Natural killer cell (primary cell): ENCODE measurements at regions not wholly inside any gene's neighbourhood (a gene's known extent, or its start where the extent isn't known, plus 50 kb on each side); places are given as distances from the start of the nearest gene placed in this dataset.

ENCODE experiments used
- ATAC-seq, 3 donors: fragments of 150-1000 bp in 2 of 3; fragments of 200-7000 bp in 1 of 3; cut with Tn5 transposase; 1 replicate in 1 of 3; 2 replicates in 2 of 3; pipeline ENCODE4 v1.10.0; 2021; ENCODE audit warnings: mild to moderate bottlenecking in 2 of 3, moderate library complexity in 2 of 3
- DNase-seq, 2 donors: peaks; one replicate each; pipeline versions ENCODE4 v3.0.0 to v3.0.0-alpha.2; 2013 to 2021; ENCODE audit warnings: mixed read lengths in 1 of 2
- H3K27ac ChIP-seq: one replicate; pipeline ENCODE4 v1.5.1; 2013; ENCODE audit warnings: mild to moderate bottlenecking, low read length
- H3K27me3 ChIP-seq: one replicate; pipeline ENCODE4 v1.6.1; 2013; ENCODE audit warnings: low read length; ENCODE audit not compliant: control insufficient read depth, insufficient read depth
- H3K36me3 ChIP-seq: one replicate; pipeline ENCODE4 v1.6.1; 2013; ENCODE audit warnings: low read length; ENCODE audit not compliant: control insufficient read depth, insufficient read depth
- H3K4me1 ChIP-seq: one replicate; pipeline ENCODE4 v1.6.1; 2013; ENCODE audit warnings: low read length; ENCODE audit not compliant: control insufficient read depth, insufficient read depth
- H3K4me3 ChIP-seq: one replicate; pipeline ENCODE4 v1.5.1; 2013; ENCODE audit warnings: low read length
- H3K9me3 ChIP-seq: one replicate; pipeline ENCODE4 v1.6.1; 2013; ENCODE audit warnings: low read length; ENCODE audit not compliant: control insufficient read depth, insufficient read depth
- H3K27ac Mint-ChIP-seq, 2 donors: one replicate each; pipeline ENCODE4 v1.8.0; 2022; ENCODE audit warnings: mild to moderate bottlenecking in 2 of 2, mixed read lengths in 2 of 2, moderate library complexity in 1 of 2
- H3K27me3 Mint-ChIP-seq, 2 donors: one replicate each; pipeline ENCODE4 v1.8.0; 2022; ENCODE audit warnings: low read depth in 2 of 2, mixed read lengths in 2 of 2
- H3K36me3 Mint-ChIP-seq: one replicate; pipeline ENCODE4 v1.8.0; 2022; ENCODE audit warnings: mixed read lengths
- H3K4me1 Mint-ChIP-seq, 2 donors: one replicate each; pipeline ENCODE4 v1.8.0; 2022; ENCODE audit warnings: mixed read lengths in 2 of 2
- H3K4me3 Mint-ChIP-seq: one replicate; pipeline ENCODE4 v1.8.0; 2022; ENCODE audit warnings: mild to moderate bottlenecking, moderate library complexity, mixed read lengths
- H3K9me3 Mint-ChIP-seq, 2 donors: one replicate each; pipeline ENCODE4 v1.8.0; 2022; ENCODE audit warnings: mixed read lengths in 2 of 2
- CTCF ChIP-seq: fragments of 200-600 bp; IDR thresholded peaks from one replicate; pipeline ENCODE4 v1.8.0; 2022; ENCODE audit warnings: antibody characterized with exemption
- WGBS: methylation state at CpG from one replicate; pipeline ENCODE4 v1.1.7; 2013; ENCODE audit warnings: missing lambda C conversion rate; ENCODE audit not compliant: insufficient coverage; 5-methylcytosine and 5-hydroxymethylcytosine counted together
- intact Hi-C: fragments of 100-400 bp; cut with micrococcal nuclease; formaldehyde crosslinking; loops from one replicate; pipeline ENCODE4 v1.14.2; 2022

GRCh38 chr2:217749008-217749407 lies 253.8 kb downstream of the TNS1 start:
- Histone ChIP-seq H3K4me1 (no peaks in the 10 kb centered on the region), H3K9me3 (no peaks in the 10 kb centered on the region), H3K27me3 (no peaks in the 10 kb centered on the region), H3K36me3 (no peaks in the 10 kb centered on the region), H3K27ac (no peak overlapping the region), H3K4me3 (no peak overlapping the region)
- intact Hi-C loops, result no loop called here
- Mint-ChIP-seq H3K27ac (no peak overlapping the region), H3K27me3 (peaks cover 0 to 6% of the 10 kb centered on the region in 2 donors), H3K9me3 (no peaks in the 10 kb centered on the region), H3K36me3 (no peaks in the 10 kb centered on the region), H3K4me1 (peaks cover 0 to 6% of the 10 kb centered on the region in 2 donors), H3K4me3 (no peak overlapping the region)
- ATAC-seq (no peak), DNase-seq (no peak)
- 65% methylated on average over 5 of the region's 5 CpGs for WGBS
- TF ChIP-seq CTCF, result no peak

- 88% methylated on average over 3 of the region's 3 CpGs for WGBS
- no peaks in the 10 kb centered on the region for H3K9me3 Mint-ChIP-seq
- no peaks in the 10 kb centered on the region for H3K36me3 Mint-ChIP-seq
- H3K4me1 ChIP-seq, result no peaks in the 10 kb centered on the region
- no peak overlapping the region for H3K4me3 Mint-ChIP-seq
- no peak for DNase-seq
- H3K36me3 ChIP-seq, result no peaks in the 10 kb centered on the region
- H3K27ac ChIP-seq, result no peak overlapping the region
- ATAC-seq, result no peak
- H3K27me3 Mint-ChIP-seq, result peaks cover 0 to 2% of the 10 kb centered on the region in 2 donors
- no peak overlapping the region for H3K27ac Mint-ChIP-seq
- no peaks in the 10 kb centered on the region for H3K9me3 ChIP-seq
- no peaks in the 10 kb centered on the region for H3K27me3 ChIP-seq
- TF ChIP-seq CTCF, result no peak
- H3K4me1 Mint-ChIP-seq, result peaks cover 0 to 2% of the 10 kb centered on the region in 2 donors
- intact Hi-C loops, result no loop called here
- no peak overlapping the region for H3K4me3 ChIP-seq
Observed at GRCh38 chr2:217746808-217747207, 256.0 kb downstream of the TNS1 start.

- DNase-seq, result no peak
- no peaks in the 10 kb centered on the region for H3K36me3 Mint-ChIP-seq
- H3K4me3 Mint-ChIP-seq, result no peak overlapping the region
Observed at GRCh38 chr2:217743966-217744761, 258.6 kb downstream of the TNS1 start.

More at GRCh38 chr2:217743966-217744761, 258.6 kb downstream of the TNS1 start:
- Histone ChIP-seq H3K4me1 (no peaks in the 10 kb centered on the region), H3K9me3 (no peaks in the 10 kb centered on the region), H3K36me3 (no peaks in the 10 kb centered on the region), H3K27me3 (no peaks in the 10 kb centered on the region), H3K4me3 (no peak overlapping the region), H3K27ac (no peak overlapping the region)
- WGBS, result 91% methylated on average over 6 of the region's 6 CpGs
- no peaks in the 10 kb centered on the region for H3K27me3 Mint-ChIP-seq
- no peaks in the 10 kb centered on the region for H3K9me3 Mint-ChIP-seq
- no peak for ATAC-seq
- intact Hi-C loops, result no loop called here
- no peak overlapping the region for H3K27ac Mint-ChIP-seq
- no peak for TF ChIP-seq CTCF
- no peaks in the 10 kb centered on the region for H3K4me1 Mint-ChIP-seq
